ENCODE measurements at regions not wholly inside any gene's neighbourhood (a gene's known extent, or its start where the extent isn't known, plus 50 kb on each side); places are given as distances from the start of the nearest gene placed in this dataset.

DNA sequence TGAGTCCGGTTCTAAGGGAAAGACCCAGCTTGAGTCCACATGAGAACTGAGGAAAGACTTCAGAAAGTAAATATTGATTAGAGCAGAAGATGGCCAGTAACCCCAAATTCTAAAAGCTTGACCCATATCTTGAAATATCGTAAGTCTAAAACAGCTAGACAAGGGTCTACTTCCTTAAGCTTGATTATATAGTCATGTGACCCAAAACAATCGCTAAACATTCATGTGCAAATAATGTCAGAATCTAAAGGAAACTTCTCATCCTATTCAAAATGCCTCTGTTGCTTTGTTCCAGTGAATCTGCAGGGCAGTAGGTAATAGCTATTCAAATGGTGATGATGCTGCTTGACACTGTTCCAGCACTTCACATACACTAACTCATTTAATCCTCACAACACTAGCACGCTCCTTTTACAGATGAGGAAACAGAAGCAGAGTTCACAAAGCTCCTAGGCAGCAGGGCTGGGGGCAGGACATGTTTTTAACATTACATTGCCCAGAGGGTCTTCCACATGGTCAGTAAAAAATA, 52.6 kb downstream of the TCF20 start:
- no peak for DNase-seq (ENCODE audit: low read depth, low spot score)
- in situ Hi-C loops (cut with HindIII; ENCODE audit: low pct_unique_long_range_greater_than_20kb, low sequenced_read_pairs), result no loop called here

DNA sequence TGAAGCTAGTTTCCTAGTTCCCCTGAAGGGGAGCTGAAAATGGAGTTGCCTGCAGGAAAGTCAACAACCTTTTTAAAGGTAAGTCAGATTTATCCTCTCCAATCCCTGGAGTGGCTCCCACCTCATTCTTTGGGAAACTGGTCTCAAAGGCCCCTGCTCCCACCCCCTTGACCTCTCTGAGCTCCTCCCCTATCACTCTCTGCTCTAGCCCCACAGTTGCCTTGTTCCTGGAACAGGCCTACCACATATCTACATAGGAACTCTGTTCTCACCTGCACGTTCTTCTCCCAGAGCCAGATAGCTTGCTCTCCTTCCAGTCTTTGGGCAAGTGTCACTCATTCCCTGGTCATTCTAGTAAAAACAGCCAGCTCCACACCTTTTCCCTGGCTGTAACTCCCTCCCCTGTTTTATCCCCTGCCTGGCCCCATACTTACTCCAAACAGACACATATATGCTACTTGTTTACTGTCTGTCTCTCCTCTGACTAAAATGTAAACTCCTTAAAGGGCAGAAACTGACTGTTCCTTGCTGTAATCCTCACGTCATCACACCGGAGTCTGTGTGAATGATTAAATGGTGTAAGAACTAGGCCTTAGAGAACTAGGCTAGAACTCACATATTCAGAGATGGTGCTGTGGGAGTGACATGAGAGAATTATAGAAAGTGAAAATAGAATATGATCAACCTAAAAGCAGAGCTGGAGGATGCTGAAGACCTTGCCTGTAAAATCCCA, 53.3 kb downstream of the TCF20 start:
- in situ Hi-C loops (cut with HindIII; ENCODE audit: low pct_unique_long_range_greater_than_20kb, low sequenced_read_pairs), result no loop called here
- no peak for DNase-seq (ENCODE audit: low read depth, low spot score)

DNA sequence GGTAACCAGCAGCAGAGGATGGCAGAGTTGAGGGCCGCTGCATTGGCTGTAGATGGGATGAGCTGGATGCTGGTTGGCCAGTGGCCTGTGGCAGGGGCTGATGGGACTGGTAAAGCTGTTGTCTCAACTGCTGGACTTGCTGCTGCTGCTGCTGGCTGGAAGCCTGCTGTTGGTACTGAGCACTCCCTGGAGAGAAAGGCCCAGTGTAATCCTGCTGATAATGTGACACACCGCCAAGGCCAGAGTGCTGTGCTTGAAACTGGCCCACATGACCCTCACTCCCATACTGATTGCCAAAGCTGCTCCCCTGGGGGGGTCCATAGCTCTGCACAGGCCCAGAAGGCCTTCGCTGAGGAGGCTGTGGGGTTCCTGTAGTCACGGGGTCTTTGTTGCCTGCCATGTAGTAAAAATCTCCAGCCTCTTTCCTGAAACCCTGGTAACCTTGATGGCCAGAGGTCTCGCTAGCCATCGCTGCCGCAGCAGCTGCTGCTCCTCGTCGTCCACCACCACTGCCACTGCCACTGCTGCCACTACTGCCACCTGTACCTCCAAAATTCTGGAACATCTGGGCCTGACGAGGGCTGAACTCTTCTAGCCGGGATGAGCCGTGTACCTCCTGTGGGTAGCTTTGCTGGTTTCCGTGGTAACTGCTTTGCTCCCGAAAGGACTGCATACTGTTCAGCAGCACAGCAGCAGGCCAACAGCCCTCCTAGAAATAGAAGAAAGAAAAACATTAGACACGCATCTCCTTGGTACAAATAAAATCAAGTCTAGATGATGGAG, 55.6 kb downstream of the TCF20 start:
- in situ Hi-C loops (cut with HindIII; ENCODE audit: low pct_unique_long_range_greater_than_20kb, low sequenced_read_pairs), result no loop called here

DNA sequence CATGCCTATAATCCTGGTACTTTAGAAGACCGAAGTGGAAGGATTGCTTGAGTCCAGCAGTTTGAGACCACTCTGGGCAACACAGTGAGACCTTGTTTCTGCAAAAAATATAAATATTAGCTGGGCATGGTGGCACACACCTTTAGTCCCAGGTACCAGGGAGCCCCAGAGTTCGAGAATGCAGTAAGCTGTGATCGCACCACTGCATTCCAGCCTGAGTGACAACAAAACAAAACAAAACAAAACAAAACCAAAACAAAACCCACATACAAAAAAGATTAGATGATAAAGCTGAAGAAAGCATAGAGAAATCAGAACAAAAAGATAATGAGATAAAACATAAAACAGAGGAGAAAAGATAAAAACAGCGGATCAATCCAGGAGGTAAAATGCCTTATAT, 62.1 kb downstream of the TCF20 start:
- in situ Hi-C loops (cut with HindIII; ENCODE audit: low pct_unique_long_range_greater_than_20kb, low sequenced_read_pairs), result no loop called here
- DNase-seq (ENCODE audit: low read depth, low spot score), result no peak

More for the DNA sequence above, 55.6 kb downstream of the TCF20 start:
- no peak for DNase-seq (ENCODE audit: low read depth, low spot score)

DNA sequence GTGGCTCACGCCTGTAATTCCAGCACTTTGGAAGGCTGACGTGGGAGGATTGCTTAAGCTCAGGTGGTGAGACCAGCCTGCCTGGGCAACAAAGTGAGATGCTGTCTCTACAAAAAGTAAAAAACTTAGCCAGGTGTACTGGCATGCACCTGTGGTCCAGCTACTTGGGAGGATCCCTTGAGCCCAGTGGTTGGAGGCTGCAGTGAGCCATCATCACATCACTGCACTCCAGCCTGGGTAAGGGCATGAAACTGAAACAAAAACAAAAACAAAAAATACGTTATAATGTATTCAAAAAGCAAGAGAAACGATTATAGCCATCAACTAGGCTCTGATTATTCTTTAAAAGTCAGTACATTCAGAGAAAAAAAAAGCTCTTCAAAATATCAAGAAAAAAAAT, 62.5 kb downstream of the TCF20 start:
- in situ Hi-C loops (cut with HindIII; ENCODE audit: low pct_unique_long_range_greater_than_20kb, low sequenced_read_pairs), result no loop called here
- DNase-seq (ENCODE audit: low read depth, low spot score), result no peak

DNA sequence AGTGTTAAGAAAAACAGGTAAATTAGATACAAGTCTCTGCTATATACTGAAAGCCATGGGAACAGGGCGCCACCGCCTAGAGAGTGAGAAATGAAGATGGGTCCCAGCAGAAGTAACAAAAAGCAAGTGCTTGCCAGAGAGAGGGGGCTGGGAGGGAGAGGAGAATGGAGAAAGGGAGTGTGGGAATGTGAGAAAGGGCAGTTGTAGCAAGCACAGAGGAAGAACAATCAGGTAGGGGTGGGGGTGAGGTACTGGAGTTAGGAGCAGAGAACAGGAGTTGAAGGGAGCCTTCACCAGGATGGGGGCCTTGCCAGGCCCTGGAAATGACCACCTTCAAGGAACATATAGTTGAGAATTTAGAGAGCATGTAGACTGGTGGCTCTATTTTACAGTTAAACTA, 66.8 kb downstream of the TCF20 start:
- no peak for DNase-seq (ENCODE audit: low read depth, low spot score)
- in situ Hi-C loops (cut with HindIII; ENCODE audit: low pct_unique_long_range_greater_than_20kb, low sequenced_read_pairs), result no loop called here

DNA sequence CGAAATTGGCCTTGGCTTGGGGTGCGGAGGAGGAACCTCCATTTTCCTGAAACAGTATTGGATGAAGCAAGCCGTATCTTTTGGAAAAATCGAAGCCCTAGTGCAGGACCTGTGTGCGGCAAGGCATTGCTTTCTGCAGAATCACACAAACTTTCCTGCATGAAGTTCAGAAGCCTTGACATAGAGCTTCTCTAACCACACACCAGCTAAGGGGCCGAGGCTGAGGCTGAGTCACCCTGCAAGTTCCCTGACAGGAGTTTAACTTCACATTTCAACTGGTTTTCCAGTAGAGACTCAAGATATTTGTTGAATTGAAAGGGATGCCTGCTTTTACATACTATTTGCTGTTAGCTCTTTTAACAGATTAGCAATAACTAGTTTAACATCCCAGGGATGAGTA, 67.8 kb downstream of the TCF20 start:
- in situ Hi-C loops (cut with HindIII; ENCODE audit: low pct_unique_long_range_greater_than_20kb, low sequenced_read_pairs), result no loop called here
- DNase-seq (ENCODE audit: low read depth, low spot score), result no peak

DNA sequence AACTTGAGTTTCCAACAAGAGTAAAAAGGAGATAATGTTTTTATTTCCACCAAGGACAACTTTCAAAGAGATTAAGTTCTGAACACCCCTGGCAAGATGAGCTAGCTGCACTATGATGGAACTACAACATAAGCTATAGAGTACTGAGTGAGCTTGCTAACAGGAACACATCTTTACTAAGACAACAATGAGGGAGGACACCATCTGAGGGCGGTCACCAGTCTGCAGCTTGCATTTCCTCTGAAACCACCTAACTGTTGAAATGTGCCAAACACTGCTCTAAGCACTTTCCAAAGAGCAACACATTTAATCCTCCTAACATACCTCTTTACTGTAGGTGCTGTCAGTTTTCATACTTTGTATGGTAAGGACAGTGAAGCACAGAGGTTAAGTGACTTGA, 68.4 kb downstream of the TCF20 start:
- in situ Hi-C loops (cut with HindIII; ENCODE audit: low pct_unique_long_range_greater_than_20kb, low sequenced_read_pairs), result no loop called here

DNA sequence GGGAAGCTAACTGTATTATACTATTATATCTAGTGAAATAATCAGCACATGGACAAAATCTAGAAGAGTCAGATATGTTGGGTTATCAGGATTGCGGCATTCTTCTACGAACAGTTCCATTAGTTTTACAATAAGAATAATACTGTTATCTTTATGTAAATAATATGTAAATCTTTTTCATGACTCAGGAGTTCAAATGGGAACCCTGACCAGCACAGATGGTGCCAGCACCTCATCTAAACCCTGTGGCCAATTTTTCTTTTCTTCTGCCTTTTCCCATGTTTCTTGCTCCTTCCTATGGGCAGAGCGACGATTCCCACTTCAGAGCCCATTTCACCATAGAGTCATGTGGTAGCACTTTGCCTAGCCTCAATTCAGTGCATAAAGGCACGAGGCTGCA, 68.4 kb upstream of the CYP2D6 start:
- no peak for DNase-seq (ENCODE audit: low read depth, low spot score)
- in situ Hi-C loops (cut with HindIII; ENCODE audit: low pct_unique_long_range_greater_than_20kb, low sequenced_read_pairs), result no loop called here

More for the DNA sequence above, 68.4 kb downstream of the TCF20 start:
- no peak for DNase-seq (ENCODE audit: low read depth, low spot score)

DNA sequence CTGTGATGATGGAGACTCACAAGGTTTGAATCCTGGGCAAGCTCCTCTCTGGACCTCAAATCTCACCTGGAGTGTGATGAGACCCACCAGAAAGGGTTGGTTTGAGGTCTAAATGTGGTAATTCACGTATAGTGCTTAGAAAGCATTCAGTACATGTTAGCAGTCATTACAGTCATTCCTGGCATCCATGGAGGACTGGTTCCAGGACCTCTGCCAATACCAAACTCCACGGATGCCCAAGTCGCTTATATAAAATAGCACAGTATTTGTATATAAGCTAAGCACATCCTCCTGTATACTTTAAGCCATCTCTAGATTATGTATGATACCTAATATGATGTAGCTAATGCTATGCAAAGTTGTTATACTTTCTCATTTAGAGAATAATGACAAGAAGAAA, 67.6 kb upstream of the CYP2D6 start:
- in situ Hi-C loops (cut with HindIII; ENCODE audit: low pct_unique_long_range_greater_than_20kb, low sequenced_read_pairs), result no loop called here

DNA sequence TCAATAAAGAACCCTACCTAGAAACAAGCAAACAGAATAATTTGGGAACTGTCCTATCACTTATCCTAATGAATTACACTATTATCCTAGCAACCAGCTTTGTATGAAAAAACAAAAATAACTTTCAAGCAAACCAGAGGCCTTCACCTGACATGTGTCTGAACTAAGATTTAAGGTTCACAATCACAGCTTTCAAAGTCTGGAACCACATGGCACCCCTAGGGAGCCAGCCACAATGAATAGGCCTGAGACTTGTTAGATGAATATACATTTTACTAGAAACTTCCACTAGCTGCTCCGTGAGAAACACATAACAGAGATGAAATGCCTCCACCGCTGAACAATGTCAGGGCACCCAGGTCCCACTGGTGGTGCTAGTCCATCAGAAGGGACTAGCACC, 65.8 kb upstream of the CYP2D6 start:
- peak; percentile 55 for DNase-seq (ENCODE audit: low read depth, low spot score)
- in situ Hi-C loops (cut with HindIII; ENCODE audit: low pct_unique_long_range_greater_than_20kb, low sequenced_read_pairs), result no loop called here

More for the DNA sequence above, 67.6 kb upstream of the CYP2D6 start:
- DNase-seq (ENCODE audit: low read depth, low spot score), result no peak

DNA sequence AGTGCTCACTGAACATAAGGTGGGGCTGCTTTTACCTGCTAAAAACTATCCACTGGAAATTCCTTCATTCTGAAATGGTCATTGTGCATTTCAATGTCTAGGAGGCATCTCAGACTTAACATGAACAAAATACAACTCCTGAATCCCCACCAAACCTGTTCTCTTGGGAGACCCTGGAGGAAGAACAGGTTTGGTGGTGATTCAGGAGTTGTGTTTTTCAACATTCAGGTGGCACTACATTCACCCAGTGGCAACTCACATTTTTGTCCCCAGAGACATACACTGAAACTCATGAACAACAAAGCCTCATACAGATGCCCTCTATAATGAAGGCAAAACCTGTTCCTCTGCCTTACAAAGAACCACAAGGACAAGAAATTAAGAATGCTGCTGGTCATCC, 64.3 kb upstream of the CYP2D6 start:
- in situ Hi-C loops (cut with HindIII; ENCODE audit: low pct_unique_long_range_greater_than_20kb, low sequenced_read_pairs), result no loop called here
- DNase-seq (ENCODE audit: low read depth, low spot score), result no peak

DNA sequence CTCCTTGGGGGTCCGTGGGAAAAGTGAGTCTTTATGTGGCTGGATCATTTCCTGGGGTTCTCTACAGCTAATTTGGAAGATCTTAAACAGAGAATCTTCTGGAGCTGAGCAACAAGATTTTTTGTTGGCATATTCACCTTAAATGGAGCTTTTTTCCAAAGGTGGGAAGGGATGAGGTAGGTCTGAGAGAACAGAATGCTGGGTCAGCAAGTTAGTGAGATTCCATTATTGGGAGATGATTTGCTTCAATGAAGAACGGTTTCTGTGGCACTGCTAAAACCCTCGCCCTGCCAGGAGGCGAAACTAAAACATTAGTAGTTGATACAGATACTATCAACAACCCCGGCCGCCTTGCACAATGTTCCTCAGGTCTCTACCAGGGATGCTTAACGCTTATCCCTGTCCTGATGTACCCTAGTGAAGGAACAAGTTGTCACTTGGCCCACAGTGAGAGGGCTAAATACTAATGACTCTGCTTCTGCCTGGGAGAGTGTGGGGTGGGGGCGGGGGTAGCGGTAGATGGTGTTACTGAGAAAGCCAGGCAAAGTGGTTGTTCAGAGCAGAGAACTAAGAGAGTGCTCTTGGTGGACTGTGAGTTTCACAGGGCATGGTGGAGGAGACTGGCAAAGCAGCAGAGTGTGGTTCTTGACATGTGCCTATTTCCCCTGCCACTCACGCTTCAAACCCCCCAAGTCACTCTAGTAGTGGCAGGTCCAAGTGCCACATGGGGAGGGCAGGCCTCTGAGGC, 63.7 kb upstream of the CYP2D6 start:
- DNase-seq (ENCODE audit: low read depth, low spot score), result no peak
- in situ Hi-C loops (cut with HindIII; ENCODE audit: low pct_unique_long_range_greater_than_20kb, low sequenced_read_pairs), result no loop called here

DNA sequence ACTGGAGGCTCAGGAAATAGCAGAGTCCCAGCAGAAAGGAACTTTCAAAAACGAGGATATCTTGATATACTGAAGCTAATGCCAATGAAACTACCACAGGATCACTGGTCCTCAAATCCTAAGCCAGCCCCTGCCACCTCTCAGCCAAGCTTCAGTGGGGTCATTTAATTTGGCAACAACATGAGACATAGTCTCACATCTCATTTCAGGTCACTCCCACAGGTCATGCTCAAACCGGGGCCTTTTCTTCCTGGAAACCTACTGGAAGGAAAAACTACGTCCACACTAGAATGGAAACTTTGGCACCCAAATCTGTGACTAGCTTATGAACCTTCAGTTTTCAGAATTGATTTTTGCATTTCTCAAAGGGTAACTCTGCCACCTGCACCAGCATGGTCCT, 61.9 kb upstream of the CYP2D6 start:
- in situ Hi-C loops (cut with HindIII; ENCODE audit: low pct_unique_long_range_greater_than_20kb, low sequenced_read_pairs), result no loop called here

DNA sequence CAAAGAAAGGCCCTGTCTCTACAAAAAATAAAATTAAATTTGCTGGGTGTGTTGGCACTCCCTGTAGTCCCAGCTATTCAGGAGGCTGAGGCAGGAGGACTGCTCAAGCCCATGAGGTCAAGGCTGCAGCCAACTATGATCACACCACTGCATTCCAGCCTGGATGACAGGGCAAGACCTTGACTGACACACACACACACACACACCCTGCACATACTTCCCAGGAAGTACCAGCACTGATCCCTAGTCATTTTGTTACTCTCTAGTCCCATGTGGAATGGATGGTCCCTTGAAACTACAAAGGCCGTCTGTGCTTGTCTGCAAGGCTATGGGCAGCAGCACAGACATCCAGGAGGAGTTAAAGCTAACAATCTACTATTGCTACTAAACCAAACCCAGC, 59.7 kb upstream of the CYP2D6 start:
- DNase-seq (ENCODE audit: low read depth, low spot score), result peak; percentile 26
- in situ Hi-C loops (cut with HindIII; ENCODE audit: low pct_unique_long_range_greater_than_20kb, low sequenced_read_pairs), result no loop called here

More for the DNA sequence above, 61.9 kb upstream of the CYP2D6 start:
- no peak for DNase-seq (ENCODE audit: low read depth, low spot score)

DNA sequence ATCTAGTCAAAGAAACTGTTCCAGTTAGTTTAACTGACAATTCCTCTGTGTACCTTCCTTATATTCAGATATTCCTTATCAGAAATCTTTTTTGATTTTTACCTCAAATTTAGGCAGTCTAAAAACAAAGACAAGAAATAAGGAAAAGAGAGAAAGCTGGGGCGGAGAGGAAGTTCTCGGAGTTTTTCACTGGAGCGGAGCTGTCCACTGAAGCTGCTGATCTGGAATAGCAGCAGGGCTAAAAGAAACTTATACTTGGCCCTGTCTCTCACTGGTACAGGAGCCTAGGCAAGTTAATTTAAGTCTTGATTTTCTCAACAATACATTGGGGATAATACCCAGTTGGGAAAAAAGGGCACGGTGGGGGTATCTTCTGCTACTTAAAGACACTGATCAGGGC, 59.2 kb upstream of the CYP2D6 start:
- in situ Hi-C loops (cut with HindIII; ENCODE audit: low pct_unique_long_range_greater_than_20kb, low sequenced_read_pairs), result no loop called here
- no peak for DNase-seq (ENCODE audit: low read depth, low spot score)

DNA sequence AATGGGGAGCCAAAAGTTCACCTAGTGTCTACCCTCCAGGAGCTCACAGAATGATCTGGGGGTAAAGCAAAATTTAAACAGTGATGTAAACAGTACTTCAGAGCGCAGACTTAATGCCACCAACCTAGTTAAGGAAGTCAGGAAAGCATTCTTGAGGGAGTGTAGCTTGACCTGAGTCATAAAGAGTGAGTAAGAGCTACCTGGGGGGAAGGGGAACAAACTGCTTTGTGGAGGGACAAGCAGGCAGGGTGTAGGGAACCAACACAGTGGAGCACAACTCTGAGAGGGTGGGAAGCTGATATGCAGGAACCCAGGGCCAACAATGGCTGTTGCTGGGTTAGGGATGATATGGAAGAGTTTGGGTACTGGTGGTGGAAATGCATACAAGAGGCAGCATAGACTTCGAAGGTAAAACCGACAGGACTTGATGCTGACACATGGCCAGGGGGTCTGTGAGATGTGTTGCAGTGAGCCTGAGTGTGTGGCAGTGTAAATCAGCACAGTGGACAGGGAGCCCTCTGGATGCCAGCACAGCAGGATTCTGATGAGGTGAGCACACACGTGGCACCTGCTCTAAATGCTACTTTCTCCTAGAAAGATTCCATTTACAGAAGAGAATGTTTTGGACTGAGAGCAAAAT, 58.3 kb upstream of the CYP2D6 start:
- in situ Hi-C loops (cut with HindIII; ENCODE audit: low pct_unique_long_range_greater_than_20kb, low sequenced_read_pairs), result no loop called here
- DNase-seq (ENCODE audit: low read depth, low spot score), result no peak

DNA sequence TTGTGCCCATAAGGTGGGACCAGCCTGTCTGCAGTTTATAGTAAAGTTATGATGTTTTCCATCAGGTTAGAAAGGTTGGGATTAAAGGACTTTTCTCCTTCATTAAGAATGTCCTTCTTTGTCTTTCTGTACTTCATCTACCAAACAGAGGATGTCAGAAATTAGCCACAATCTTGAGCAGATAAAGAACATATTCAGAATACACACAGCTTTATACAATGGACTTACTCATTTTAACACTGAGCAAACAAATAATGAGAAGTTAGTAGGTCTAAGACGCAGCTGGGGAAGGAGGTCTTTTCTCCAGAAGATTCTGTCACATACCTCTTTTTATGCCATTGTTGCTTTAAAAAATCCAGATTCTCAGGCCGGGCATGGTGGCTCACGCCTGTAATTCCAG, 57.0 kb upstream of the CYP2D6 start:
- in situ Hi-C loops (cut with HindIII; ENCODE audit: low pct_unique_long_range_greater_than_20kb, low sequenced_read_pairs), result no loop called here
- DNase-seq (ENCODE audit: low read depth, low spot score), result peak; percentile 73
